K562 (cell line): ENCODE measurements at regions not wholly inside any gene's neighbourhood (a gene's known extent, or its start where the extent isn't known, plus 50 kb on each side); places are given as distances from the start of the nearest gene placed in this dataset.

Experiments used
- ATAC-seq: fragments of 200-7000 bp; cut with Tn5 transposase; 3 replicates; pipeline ENCODE4 v1.9.1; 2020; ENCODE audit warnings: moderate library complexity
- BruUV-seq: library from RNA; stranded (reverse); fragments of 400-500 nt; replicated peaks from 2 replicates; lab custom pipeline; 2021; lab: Mats Ljungman, UMichigan
- CTCF ChIA-PET: fragments of 300-600 bp; formaldehyde crosslinking; extraction: SDS; loops from one replicate; lab custom pipeline; 2021; ENCODE audit warnings: low intra/inter-chr PET ratio; lab: Yijun Ruan, JAX
- POLR2A ChIA-PET: fragments of 300-600, 350-650 bp; sonication (Branson Sonifier 250); formaldehyde crosslinking; extraction: SDS; loops from one replicate; lab custom pipeline; 2021; ENCODE audit warnings: antibody characterized with exemption, inconsistent platforms; lab: Yijun Ruan, JAX
- DNase-seq, 4 experiments: peaks; one replicate each; pipeline versions ENCODE4 v3.0.0 to v3.0.0-alpha.2; 2011 to 2018; ENCODE audit warnings: low spot score in 3 of 4, mixed read lengths in 3 of 4; ENCODE audit errors: extremely low read depth in 1 of 4
- FAIRE-seq: peaks from 2 replicates; lab custom pipeline; 2011; peaks lifted over from hg19 to GRCh38; lab: Jason Lieb, UNC
- H2AFZ ChIP-seq: 2 replicates; pipeline ENCODE4 v1.6.0; 2011; ENCODE audit warnings: low read depth, low read length, control low read depth, inconsistent platforms
- H3K27ac ChIP-seq: fragments of 200-600 bp; 3 replicates; pipeline ENCODE4 v1.8.0; 2011; ENCODE audit warnings: low read depth, mild to moderate bottlenecking, control low read depth, inconsistent platforms, low read length, moderate library complexity, mixed read lengths; ENCODE audit errors: extremely low read depth
- H3K27me3 ChIP-seq, 2 experiments: fragments of 300-600 bp in 1 of 2; 2 replicates in 1 of 2; 3 replicates in 1 of 2; pipeline versions ENCODE4 v1.6.0 to v1.8.0; 2011; ENCODE audit warnings: inconsistent platforms in 2 of 2, low read length in 2 of 2, mild to moderate bottlenecking in 1 of 2, mixed read lengths in 1 of 2, moderate library complexity in 1 of 2; ENCODE audit not compliant: control insufficient read depth in 2 of 2, insufficient read depth in 2 of 2
- H3K36me3 ChIP-seq: fragments of 300-600 bp; 3 replicates; pipeline ENCODE4 v1.8.0; 2011; ENCODE audit warnings: mild to moderate bottlenecking, low read length, inconsistent platforms; ENCODE audit not compliant: control insufficient read depth, insufficient read depth
- H3K4me1 ChIP-seq, 2 experiments: fragments of 200-600 bp in 1 of 2; replicated peaks in 1 of 2; 2 replicates in 1 of 2; 3 replicates in 1 of 2; pipeline versions ENCODE4 v1.5.1 to v1.8.0; 2011; ENCODE audit warnings: inconsistent platforms in 2 of 2, low read length in 2 of 2, mild to moderate bottlenecking in 1 of 2, mixed read lengths in 1 of 2, moderate library complexity in 1 of 2; ENCODE audit not compliant: control insufficient read depth in 2 of 2, insufficient read depth in 2 of 2
- H3K4me2 ChIP-seq: 2 replicates; pipeline ENCODE4 v1.6.1; 2011; ENCODE audit warnings: low read length, control low read depth, inconsistent platforms, mixed read lengths; ENCODE audit not compliant: insufficient read depth
- H3K4me3 ChIP-seq: fragments of 200-600 bp; sonication (generic), shearing (Covaris generic); 2 replicates; pipeline ENCODE4 v1.5.1; 2016; ENCODE audit warnings: control low read depth, inconsistent platforms
- H3K79me2 ChIP-seq: fragments of 200-600 bp; 3 replicates; pipeline ENCODE4 v1.8.0; 2011; ENCODE audit warnings: low read length, inconsistent platforms; ENCODE audit not compliant: control insufficient read depth, insufficient read depth
- H3K9ac ChIP-seq, 2 experiments: 2 replicates each; pipeline versions ENCODE4 v1.6.0 to v1.6.1; 2011; ENCODE audit warnings: low read depth in 2 of 2, low read length in 2 of 2, control low read depth in 1 of 2, inconsistent platforms in 1 of 2, mild to moderate bottlenecking in 1 of 2, mixed read lengths in 1 of 2; ENCODE audit not compliant: insufficient read depth in 1 of 2
- H3K9me1 ChIP-seq: one replicate; pipeline ENCODE4 v1.6.0; 2011; ENCODE audit warnings: inconsistent platforms, mild to moderate bottlenecking, low read length, moderate library complexity; ENCODE audit not compliant: control insufficient read depth, insufficient read depth
- H3K9me3 ChIP-seq: replicated peaks from 2 replicates; pipeline ENCODE4 v1.5.1; 2011; ENCODE audit warnings: low read depth, low read length, inconsistent platforms; ENCODE audit not compliant: control insufficient read depth, insufficient read depth
- H4K20me1 ChIP-seq: replicated peaks from 2 replicates; pipeline ENCODE4 v1.6.1; 2011; ENCODE audit warnings: low read length, inconsistent platforms, mixed read lengths; ENCODE audit not compliant: control insufficient read depth, insufficient read depth
- DDX20 ChIP-seq: fragments of 450-650 bp; IDR thresholded peaks from 2 replicates; pipeline ENCODE4 v1.6.1; 2016; ENCODE audit warnings: missing genetic modification characterization, low read depth, mild to moderate bottlenecking, missing compliant biosample characterization, moderate library complexity
- HMGXB4 ChIP-seq: sonication (generic); formaldehyde crosslinking; IDR thresholded peaks from 2 replicates; pipeline ENCODE4 v1.8.1; 2023; ENCODE audit warnings: mild to moderate bottlenecking, missing genetic modification reagents
- MED1 ChIP-seq: sonication (generic); formaldehyde crosslinking; IDR thresholded peaks from 2 replicates; pipeline ENCODE4 v1.8.1; 2023; ENCODE audit warnings: missing genetic modification reagents, borderline replicate concordance
- NUFIP1 ChIP-seq: fragments of 450-650 bp; IDR thresholded peaks from 2 replicates; pipeline ENCODE4 v1.6.1; 2018; ENCODE audit not compliant: partially characterized antibody
- RBM34 ChIP-seq: fragments of 200-400 bp; formaldehyde crosslinking; IDR thresholded peaks from 2 replicates; pipeline ENCODE4 v1.6.1; 2018; ENCODE audit warnings: low read length, borderline replicate concordance; ENCODE audit not compliant: insufficient read depth
- RCOR1 ChIP-seq, 2 experiments: IDR thresholded peaks; 2 replicates each; pipeline ENCODE4 v1.6.1; 2012; ENCODE audit warnings: low read depth in 2 of 2, low read length in 2 of 2, borderline replicate concordance in 1 of 2, improper control_type of control experiment in 1 of 2
- SMARCA4 ChIP-seq: fragments of 450-650 bp; IDR thresholded peaks from 2 replicates; pipeline ENCODE4 v1.6.1; 2016
- TARDBP ChIP-seq: fragments of 450-650 bp; IDR thresholded peaks from 2 replicates; pipeline ENCODE4 v1.6.1; 2016
- ZMIZ1 ChIP-seq, 2 experiments: fragments of 150-350 bp in 1 of 2; IDR thresholded peaks; 2 replicates each; pipeline ENCODE4 v1.6.1; 2012 to 2016; ENCODE audit warnings: low read depth in 2 of 2, low read length in 2 of 2, mild to moderate bottlenecking in 1 of 2, moderate library complexity in 1 of 2
- ZNF146 ChIP-seq: IDR thresholded peaks from one replicate; pipeline ENCODE4 v1.6.1; 2018; ENCODE audit warnings: missing compliant biosample characterization; ENCODE audit not compliant: unreplicated experiment
- WGBS: fragments of 100-300 bp; shearing (Covaris generic); methylation state at CpG from one replicate; pipeline ENCODE4 v1.1.6; 2016; ENCODE audit warnings: low coverage, mixed read lengths; ENCODE audit not compliant: insufficient coverage; ENCODE audit errors: missing lambda C conversion rate; 5-methylcytosine and 5-hydroxymethylcytosine counted together
- in situ Hi-C: fragments of 300-500 bp; cut with MboI; formaldehyde crosslinking; loops from 4 replicates; pipeline ENCODE4 v1.15.0; 2018; ENCODE audit warnings: inconsistent platforms, mixed read lengths
- intact Hi-C: fragments of 100-400 bp; cut with micrococcal nuclease; formaldehyde crosslinking; loops from 2 replicates; pipeline ENCODE4 v1.14.2; 2022

- no TSS peak for BruUV-seq
Measured at GRCh38 chr6:160883560-160883959, 108.0 kb upstream of the MAP3K4 start.

More at GRCh38 chr6:160883560-160883959, 108.0 kb upstream of the MAP3K4 start:
- no peak overlapping the region for H3K4me2 ChIP-seq
- ATAC-seq (peak; percentile 25; the same call in 1 of the 3 replicates), FAIRE-seq (no peak), DNase-seq (no peak)
- 15% methylated on average over 2 of the region's 2 CpGs for WGBS
- no peak overlapping the region for H3K27ac ChIP-seq
- in situ Hi-C loops, result no loop called here
- H3K9me3 ChIP-seq, result no peaks in the 10 kb centered on the region
- no peaks in the 10 kb centered on the region for H3K4me1 ChIP-seq
- no peaks in the 10 kb centered on the region for H4K20me1 ChIP-seq
- no peaks in the 10 kb centered on the region for H3K27me3 ChIP-seq
- H3K36me3 ChIP-seq, result no peaks in the 10 kb centered on the region
- CTCF ChIA-PET, result no interaction called here
- TF ChIP-seq ZNF146 (CRISPR knock-in tag), result no peak
- no peak for TF ChIP-seq NUFIP1
- TF ChIP-seq HMGXB4, result no peak
- TF ChIP-seq RCOR1 (IDR thresholded peaks at IDR 0.05; ENCODE audit: borderline replicate concordance in 1 of 2, low read depth in 2 of 2, low read length in 2 of 2), result no peak
- no peak for TF ChIP-seq SMARCA4
- TF ChIP-seq ZMIZ1 (IDR thresholded peaks at IDR 0.05; ENCODE audit: low read depth in 2 of 2, low read length in 2 of 2), result no peak
- no peak for TF ChIP-seq TARDBP
- TF ChIP-seq MED1, result no peak
- TF ChIP-seq RBM34, result no peak
- TF ChIP-seq DDX20 (tag), result no peak
- POLR2A ChIA-PET, result no interaction called here
- H3K4me3 ChIP-seq, result no peak overlapping the region
- H3K79me2 ChIP-seq, result no peaks in the 10 kb centered on the region
- H3K9me1 ChIP-seq, result no peaks in the 10 kb centered on the region
- H3K9ac ChIP-seq, result no peak overlapping the region
- H2AFZ ChIP-seq, result peak overlapping the region; percentile 60; the same call in 1 of the 2 replicates
- intact Hi-C loops, result no loop called here
